ENCODE measurements at regions not wholly inside any gene's neighbourhood (a gene's known extent, or its start where the extent isn't known, plus 50 kb on each side); places are given as distances from the start of the nearest gene placed in this dataset.

DNA sequence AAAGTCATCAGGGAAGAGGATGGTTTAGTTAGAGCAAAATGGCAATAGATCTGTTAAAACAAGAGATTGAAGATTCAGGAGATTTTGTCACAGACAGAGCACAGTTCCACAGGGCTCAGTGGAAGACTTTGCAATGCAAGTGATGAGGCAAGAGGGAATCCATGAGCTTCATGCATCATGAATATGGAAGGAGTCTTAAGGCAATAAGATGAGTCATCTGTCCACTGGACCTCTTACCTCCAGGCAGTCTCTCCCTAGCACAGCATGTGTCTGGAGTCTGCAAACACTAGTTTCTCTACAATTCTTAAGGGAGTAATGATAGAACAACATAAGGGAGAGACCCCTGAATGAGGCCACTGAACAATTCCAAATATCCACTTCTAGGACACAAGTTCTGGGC, 245.7 kb downstream of the NXPE2 start:
- Histone ChIP-seq H3K9me3 (replicated peaks in 1 of 3) (no peaks in the 10 kb centered on the region), H3K4me3 (no peak overlapping the region), H3K27ac (no peak overlapping the region), H3K4me1 (replicated peaks in 1 of 2) (no peaks in the 10 kb centered on the region), H3K36me3 (replicated peaks in 1 of 2) (no peaks in the 10 kb centered on the region), H3K27me3 (no peaks in the 10 kb centered on the region)
- DNase-seq: no peak
- intact Hi-C loops (cut with DNase I): no loop called here
- TF ChIP-seq, protein P1, sequence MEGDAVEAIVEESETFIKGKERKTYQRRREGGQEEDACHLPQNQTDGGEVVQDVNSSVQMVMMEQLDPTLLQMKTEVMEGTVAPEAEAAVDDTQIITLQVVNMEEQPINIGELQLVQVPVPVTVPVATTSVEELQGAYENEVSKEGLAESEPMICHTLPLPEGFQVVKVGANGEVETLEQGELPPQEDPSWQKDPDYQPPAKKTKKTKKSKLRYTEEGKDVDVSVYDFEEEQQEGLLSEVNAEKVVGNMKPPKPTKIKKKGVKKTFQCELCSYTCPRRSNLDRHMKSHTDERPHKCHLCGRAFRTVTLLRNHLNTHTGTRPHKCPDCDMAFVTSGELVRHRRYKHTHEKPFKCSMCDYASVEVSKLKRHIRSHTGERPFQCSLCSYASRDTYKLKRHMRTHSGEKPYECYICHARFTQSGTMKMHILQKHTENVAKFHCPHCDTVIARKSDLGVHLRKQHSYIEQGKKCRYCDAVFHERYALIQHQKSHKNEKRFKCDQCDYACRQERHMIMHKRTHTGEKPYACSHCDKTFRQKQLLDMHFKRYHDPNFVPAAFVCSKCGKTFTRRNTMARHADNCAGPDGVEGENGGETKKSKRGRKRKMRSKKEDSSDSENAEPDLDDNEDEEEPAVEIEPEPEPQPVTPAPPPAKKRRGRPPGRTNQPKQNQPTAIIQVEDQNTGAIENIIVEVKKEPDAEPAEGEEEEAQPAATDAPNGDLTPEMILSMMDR (IDR thresholded peaks at IDR 0.05): no peak
- no peak for TF ChIP-seq POLR2A (IDR thresholded peaks at IDR 0.05)

DNA sequence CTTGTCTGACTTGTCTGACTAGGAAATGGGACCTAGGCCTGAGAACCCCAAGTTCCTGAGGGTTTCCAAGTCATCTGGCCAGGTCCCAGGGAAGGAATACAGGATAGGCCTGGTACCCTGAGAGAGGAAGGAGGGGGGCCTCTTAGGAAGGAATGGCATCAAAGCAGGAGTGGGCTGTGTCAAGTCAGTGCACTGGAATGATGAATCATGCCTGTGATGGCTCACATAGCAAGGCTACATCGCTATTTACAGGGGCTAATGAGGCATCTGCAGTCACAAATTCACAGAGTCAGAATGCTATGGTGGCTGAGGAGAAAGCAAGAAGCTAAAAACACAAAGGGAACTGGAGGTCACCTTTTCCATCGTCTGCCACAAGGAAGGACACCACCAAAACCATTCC, 247.3 kb downstream of the NXPE2 start:
- Histone ChIP-seq H3K27me3 (no peaks in the 10 kb centered on the region), H3K4me3 (no peak overlapping the region), H3K4me1 (replicated peaks in 1 of 2) (no peaks in the 10 kb centered on the region), H3K9me3 (replicated peaks in 1 of 3) (no peaks in the 10 kb centered on the region), H3K36me3 (replicated peaks in 1 of 2) (no peaks in the 10 kb centered on the region), H3K27ac (no peak overlapping the region)
- 61 to 73% (median 67%) methylated on average over 2 of the region's 2 CpGs for WGBS, 4 donors
- TF ChIP-seq, protein P1 (IDR thresholded peaks at IDR 0.05): no peak
- no peak for TF ChIP-seq POLR2A (IDR thresholded peaks at IDR 0.05)
- intact Hi-C loops (cut with DNase I): no loop called here
- DNase-seq: no peak

DNA sequence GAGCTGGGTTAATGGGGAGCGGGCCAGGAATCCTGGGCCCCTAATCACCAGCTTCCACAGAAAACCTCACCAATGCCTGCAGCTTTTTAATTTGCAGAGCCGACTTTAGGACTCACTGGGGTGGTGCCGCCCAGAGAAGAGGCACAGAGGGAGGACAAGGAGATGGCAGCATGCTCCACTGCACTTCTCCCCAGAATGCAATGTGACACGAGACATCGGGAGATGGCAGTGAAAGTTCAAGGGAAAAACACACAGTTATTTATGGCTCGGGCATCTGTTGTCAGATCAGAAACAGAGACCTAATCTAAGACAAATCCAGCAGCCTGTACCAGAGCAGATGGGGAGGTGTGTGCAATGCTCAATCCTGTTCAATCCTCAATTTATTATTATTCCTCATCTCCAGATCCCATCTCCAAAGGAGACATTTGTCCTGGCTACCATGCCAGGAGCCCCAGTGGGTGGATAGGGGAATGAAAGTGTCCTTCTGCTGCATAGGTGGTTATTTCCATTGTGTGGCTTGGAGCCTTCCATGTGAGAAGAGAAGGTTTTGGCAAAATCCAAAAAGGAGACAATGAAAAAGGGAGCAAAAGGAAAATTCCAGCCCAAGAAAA, 250.0 kb downstream of the NXPE2 start:
- WGBS, 4 donors: 54 to 66% (median 59%) methylated on average over 6 of the region's 6 CpGs
- no peak for TF ChIP-seq POLR2A (IDR thresholded peaks at IDR 0.05)
- TF ChIP-seq, protein P1 (IDR thresholded peaks at IDR 0.05): no peak
- Histone ChIP-seq H3K4me1 (replicated peaks in 1 of 2) (no peaks in the 10 kb centered on the region), H3K4me3 (no peak overlapping the region), H3K27me3 (no peaks in the 10 kb centered on the region), H3K36me3 (replicated peaks in 1 of 2) (no peaks in the 10 kb centered on the region), H3K9me3 (replicated peaks in 1 of 3) (no peaks in the 10 kb centered on the region), H3K27ac (no peak overlapping the region)
- DNase-seq: no peak
- intact Hi-C loops (cut with DNase I): no loop called here

DNA sequence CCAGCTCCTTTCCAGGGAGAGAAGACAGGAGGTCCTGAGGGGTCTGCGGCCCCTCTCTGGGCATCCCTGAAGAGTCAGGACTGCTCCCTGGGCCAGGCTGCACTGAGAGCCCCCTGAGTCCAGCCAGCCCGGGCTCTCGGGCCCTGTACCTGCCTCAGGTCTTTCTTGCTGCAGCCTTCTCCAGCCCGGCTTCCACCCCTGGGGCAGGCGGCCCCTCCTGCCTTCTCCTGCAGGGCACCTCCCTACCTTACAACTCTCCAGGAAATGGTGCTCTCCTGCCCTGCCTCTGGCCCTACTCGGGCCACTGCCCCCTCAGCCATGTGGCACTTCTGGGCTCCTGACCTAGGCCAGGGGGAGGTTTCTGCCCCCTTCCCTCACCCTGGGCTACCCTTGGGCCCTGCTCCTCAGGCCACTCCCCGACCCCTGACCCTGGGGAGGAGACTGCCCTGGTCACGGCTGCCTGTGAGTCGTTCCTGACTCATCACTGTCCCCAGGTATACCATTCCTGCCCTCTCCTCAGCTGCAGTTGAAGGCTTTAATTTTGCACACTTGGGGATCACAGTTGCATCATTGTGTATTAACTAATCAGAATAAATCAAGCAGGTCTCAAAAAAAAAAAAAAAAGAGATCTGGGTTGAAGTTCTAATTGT, 251.1 kb downstream of the NXPE2 start:
- TF ChIP-seq POLR2A (IDR thresholded peaks at IDR 0.05): no peak
- TF ChIP-seq, protein P1 (IDR thresholded peaks at IDR 0.05): no peak
- no peaks in the 10 kb centered on the region for H3K4me1 ChIP-seq (replicated peaks in 1 of 2)
- 56 to 85% (median 79%) methylated on average over 4 to 9 of the region's 9 CpGs for WGBS, 4 donors
- no peaks in the 10 kb centered on the region for H3K27me3 ChIP-seq
- H3K27ac ChIP-seq: no peak overlapping the region
- no peak for DNase-seq
- no peaks in the 10 kb centered on the region for H3K9me3 ChIP-seq (replicated peaks in 1 of 3)
- intact Hi-C loops (cut with DNase I): no loop called here
- no peak overlapping the region for H3K4me3 ChIP-seq
- no peaks in the 10 kb centered on the region for H3K36me3 ChIP-seq (replicated peaks in 1 of 2)

All from adrenal gland (tissue), 9 donors.